HCT116 (cell line): ENCODE measurements at regions not wholly inside any gene's neighbourhood (a gene's known extent, or its start where the extent isn't known, plus 50 kb on each side); places are given as distances from the start of the nearest gene placed in this dataset.

Experiments
- CBX3 ChIP-seq: IDR thresholded peaks from 2 replicates; pipeline ENCODE4 v1.6.1; 2012; ENCODE audit warnings: low read depth
- EZH2 ChIP-seq: fragments of 200-600 bp; sonication (generic); IDR thresholded peaks from 2 replicates; pipeline ENCODE4 v1.6.1; 2017; ENCODE audit warnings: antibody characterized with exemption, mixed run types
- JUND ChIP-seq: IDR thresholded peaks from 2 replicates; pipeline ENCODE4 v1.6.1; 2012
- POLR2A ChIP-seq: IDR thresholded peaks from 2 replicates; pipeline ENCODE4 v1.7.0; 2011; ENCODE audit warnings: borderline replicate concordance; ENCODE audit not compliant: insufficient read depth, insufficient read length; ENCODE audit errors: extremely low read depth
- POLR2AphosphoS5 ChIP-seq: IDR thresholded peaks from 2 replicates; pipeline ENCODE4 v1.6.1; 2011; ENCODE audit warnings: mild to moderate bottlenecking, low read depth, low read length, moderate library complexity
- SRF ChIP-seq: IDR thresholded peaks from 2 replicates; pipeline ENCODE4 v1.6.1; 2012; ENCODE audit warnings: low read depth
- YY1 ChIP-seq: IDR thresholded peaks from 2 replicates; pipeline ENCODE4 v1.6.1; 2011; ENCODE audit warnings: low read length, low read depth, moderate library complexity, mild to moderate bottlenecking; ENCODE audit not compliant: insufficient replicate concordance; ENCODE audit errors: extremely low read depth
- ZBTB33 ChIP-seq: IDR thresholded peaks from 2 replicates; pipeline ENCODE4 v1.6.1; 2011; ENCODE audit warnings: mild to moderate bottlenecking, low read length, moderate library complexity; ENCODE audit not compliant: insufficient replicate concordance; ENCODE audit errors: extremely low read depth
- TF ChIP-seq, protein P1 (sequence below), 3 experiments: fragments of 200-600 bp in 1 of 3; sonication (generic) in 1 of 3; IDR thresholded peaks in 2 of 3; conservative IDR thresholded peaks in 1 of 3; 2 replicates each; pipeline ENCODE4 v1.5.1; 2012 to 2017; ENCODE audit warnings: low read depth in 2 of 3, low read length in 2 of 3, antibody characterized with exemption in 1 of 3, borderline replicate concordance in 1 of 3, control low read depth in 1 of 3, mild to moderate bottlenecking in 1 of 3, mixed read lengths in 1 of 3, mixed run types in 1 of 3, moderate library complexity in 1 of 3; ENCODE audit not compliant: insufficient read depth in 1 of 3

DNA sequence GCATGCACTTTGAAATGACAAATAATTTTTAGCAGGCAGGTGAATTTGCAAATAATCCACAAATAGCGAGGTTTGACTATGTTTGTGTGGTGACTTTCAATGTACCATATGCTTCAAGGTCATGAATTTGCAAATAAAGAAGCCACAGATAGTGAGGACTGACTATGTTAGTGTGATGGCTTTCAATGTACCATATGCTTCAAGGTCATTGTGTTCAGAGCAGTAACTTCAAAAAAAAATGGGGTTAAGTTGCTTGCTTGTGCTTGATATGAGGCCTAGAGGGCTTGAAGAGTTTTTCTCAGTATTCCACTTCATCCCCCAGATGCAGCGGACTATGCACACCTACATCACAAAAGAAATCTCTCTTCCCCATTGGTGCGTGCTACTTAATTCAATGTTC is 602.9 kb upstream of the LRRTM4 start:
- TF ChIP-seq ZBTB33 (no peak), POLR2AphosphoS5 (no peak), SRF (no peak), EZH2 (no peak), POLR2A (no peak), YY1 (no peak), CBX3 (no peak), JUND (no peak)
- TF ChIP-seq, protein P1, sequence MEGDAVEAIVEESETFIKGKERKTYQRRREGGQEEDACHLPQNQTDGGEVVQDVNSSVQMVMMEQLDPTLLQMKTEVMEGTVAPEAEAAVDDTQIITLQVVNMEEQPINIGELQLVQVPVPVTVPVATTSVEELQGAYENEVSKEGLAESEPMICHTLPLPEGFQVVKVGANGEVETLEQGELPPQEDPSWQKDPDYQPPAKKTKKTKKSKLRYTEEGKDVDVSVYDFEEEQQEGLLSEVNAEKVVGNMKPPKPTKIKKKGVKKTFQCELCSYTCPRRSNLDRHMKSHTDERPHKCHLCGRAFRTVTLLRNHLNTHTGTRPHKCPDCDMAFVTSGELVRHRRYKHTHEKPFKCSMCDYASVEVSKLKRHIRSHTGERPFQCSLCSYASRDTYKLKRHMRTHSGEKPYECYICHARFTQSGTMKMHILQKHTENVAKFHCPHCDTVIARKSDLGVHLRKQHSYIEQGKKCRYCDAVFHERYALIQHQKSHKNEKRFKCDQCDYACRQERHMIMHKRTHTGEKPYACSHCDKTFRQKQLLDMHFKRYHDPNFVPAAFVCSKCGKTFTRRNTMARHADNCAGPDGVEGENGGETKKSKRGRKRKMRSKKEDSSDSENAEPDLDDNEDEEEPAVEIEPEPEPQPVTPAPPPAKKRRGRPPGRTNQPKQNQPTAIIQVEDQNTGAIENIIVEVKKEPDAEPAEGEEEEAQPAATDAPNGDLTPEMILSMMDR (IDR thresholded peaks at IDR 0.05 in 2 of 3, conservative IDR thresholded peaks at IDR 0.05 in 1 of 3; ENCODE audit: borderline replicate concordance in 1 of 3, insufficient read depth in 1 of 3, low read depth in 2 of 3, low read length in 2 of 3), result no peak
